ENCODE measurements at regions not wholly inside any gene's neighbourhood (a gene's known extent, or its start where the extent isn't known, plus 50 kb on each side); places are given as distances from the start of the nearest gene placed in this dataset.

DNA sequence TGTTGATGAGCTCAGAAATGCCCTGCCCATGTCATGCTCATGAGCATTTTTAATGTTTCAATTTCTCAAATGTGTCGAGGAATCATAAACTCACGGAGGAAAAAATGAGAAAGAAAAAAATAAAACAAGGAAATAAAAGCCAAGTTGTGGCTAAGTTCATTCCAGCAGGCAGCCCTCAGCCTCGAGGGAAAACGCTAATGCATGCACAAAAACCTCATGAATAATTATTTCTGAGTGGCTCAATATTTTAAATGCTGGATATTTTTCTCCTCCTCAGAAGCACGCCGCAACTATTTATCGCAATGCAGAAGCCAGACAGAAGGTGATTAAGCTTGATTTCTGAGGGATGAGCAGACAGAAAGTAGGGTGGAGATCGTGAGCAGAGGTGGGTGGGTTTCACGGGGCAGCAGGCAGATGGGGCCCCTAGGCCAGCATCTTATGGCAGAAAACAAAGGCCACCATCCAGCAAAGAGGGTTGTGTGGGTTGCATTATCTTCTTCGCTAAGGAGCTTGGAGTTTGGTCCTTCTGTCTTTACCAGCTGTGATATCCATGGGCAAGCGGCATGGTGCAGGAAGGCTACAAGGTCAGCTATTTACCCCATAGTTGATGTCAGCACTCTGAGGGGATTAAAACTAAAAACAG lies 151.5 kb upstream of the LRFN2 start:
- Histone ChIP-seq H3K36me3 (no peaks in the 10 kb centered on the region), H3K4me3 (no peak overlapping the region), H3K27ac (no peak overlapping the region), H3K9me3 (replicated peaks) (no peaks in the 10 kb centered on the region), H3K27me3 (replicated peaks) (peaks cover 8% of the 10 kb centered on the region; the same call in 1 of the 2 replicates), H3K4me1 (replicated peaks) (no peaks in the 10 kb centered on the region)
- no peak for DNase-seq (ENCODE audit: low read depth in 1 of 2, low spot score in 2 of 2)

- no peak for DNase-seq (ENCODE audit: low read depth in 1 of 2, low spot score in 2 of 2)
- H3K4me3 ChIP-seq, result no peak overlapping the region
Measured at GRCh38 chr6:40735521-40735920, 148.4 kb upstream of the LRFN2 start.

DNA sequence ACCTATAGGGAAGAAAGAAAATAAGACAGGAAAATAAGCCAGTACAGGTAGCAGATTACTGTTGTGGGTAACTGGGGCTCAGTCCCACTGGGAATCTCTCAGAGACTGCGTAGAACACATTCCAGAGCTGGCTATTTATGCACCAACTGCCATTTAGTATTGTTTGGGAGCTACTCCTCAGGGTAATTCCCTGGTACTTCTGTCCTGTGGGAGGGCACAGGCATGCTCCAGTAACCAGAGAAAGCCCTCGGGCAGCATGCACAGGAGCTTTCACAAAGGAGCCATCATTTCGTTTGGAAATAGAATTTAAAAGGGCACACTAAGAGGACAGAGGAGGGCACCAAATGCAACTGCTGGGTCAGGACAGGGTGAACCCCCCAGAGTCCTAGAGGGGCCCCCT lies 148.0 kb upstream of the LRFN2 start:
- peaks cover 15% of the 10 kb centered on the region; the same call in 1 of the 2 replicates for H3K27me3 ChIP-seq (replicated peaks)
- no peak overlapping the region for H3K4me3 ChIP-seq
- H3K36me3 ChIP-seq, result no peaks in the 10 kb centered on the region
- H3K9me3 ChIP-seq (replicated peaks), result no peaks in the 10 kb centered on the region
- DNase-seq (ENCODE audit: low read depth in 1 of 2, low spot score in 2 of 2), result no peak
- no peak overlapping the region for H3K27ac ChIP-seq
- H3K4me1 ChIP-seq (replicated peaks), result no peaks in the 10 kb centered on the region

More at GRCh38 chr6:40735521-40735920, 148.4 kb upstream of the LRFN2 start:
- Histone ChIP-seq H3K27ac (no peak overlapping the region), H3K4me1 (replicated peaks) (no peaks in the 10 kb centered on the region), H3K36me3 (no peaks in the 10 kb centered on the region), H3K27me3 (replicated peaks) (peaks cover 15% of the 10 kb centered on the region; the same call in 1 of the 2 replicates), H3K9me3 (replicated peaks) (no peaks in the 10 kb centered on the region)

DNA sequence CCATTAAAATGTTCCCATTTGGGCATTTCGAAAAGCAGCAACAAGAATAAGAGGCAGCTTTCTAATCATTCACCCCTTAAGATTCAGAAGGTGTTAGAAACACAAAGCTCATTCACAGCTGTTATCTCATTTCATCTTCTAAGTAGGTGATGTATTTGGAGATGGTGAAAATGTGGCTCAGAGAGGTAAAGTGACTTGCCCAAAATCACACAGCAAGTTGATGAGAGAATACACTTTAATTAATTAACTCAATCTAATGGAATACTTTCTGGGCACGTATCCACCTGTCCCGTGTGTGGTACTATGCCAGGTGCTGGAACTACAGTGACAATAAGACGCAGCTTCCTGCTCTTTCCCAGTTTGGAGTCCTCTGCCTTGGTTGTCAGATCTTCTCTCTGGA lies 147.4 kb upstream of the LRFN2 start:
- H3K4me3 ChIP-seq, result no peak overlapping the region
- H3K36me3 ChIP-seq, result no peaks in the 10 kb centered on the region
- peaks cover 15% of the 10 kb centered on the region; the same call in 1 of the 2 replicates for H3K27me3 ChIP-seq (replicated peaks)
- DNase-seq (ENCODE audit: low read depth in 1 of 2, low spot score in 2 of 2), result no peak
- H3K4me1 ChIP-seq (replicated peaks), result no peaks in the 10 kb centered on the region
- no peak overlapping the region for H3K27ac ChIP-seq
- H3K9me3 ChIP-seq (replicated peaks), result no peaks in the 10 kb centered on the region

DNA sequence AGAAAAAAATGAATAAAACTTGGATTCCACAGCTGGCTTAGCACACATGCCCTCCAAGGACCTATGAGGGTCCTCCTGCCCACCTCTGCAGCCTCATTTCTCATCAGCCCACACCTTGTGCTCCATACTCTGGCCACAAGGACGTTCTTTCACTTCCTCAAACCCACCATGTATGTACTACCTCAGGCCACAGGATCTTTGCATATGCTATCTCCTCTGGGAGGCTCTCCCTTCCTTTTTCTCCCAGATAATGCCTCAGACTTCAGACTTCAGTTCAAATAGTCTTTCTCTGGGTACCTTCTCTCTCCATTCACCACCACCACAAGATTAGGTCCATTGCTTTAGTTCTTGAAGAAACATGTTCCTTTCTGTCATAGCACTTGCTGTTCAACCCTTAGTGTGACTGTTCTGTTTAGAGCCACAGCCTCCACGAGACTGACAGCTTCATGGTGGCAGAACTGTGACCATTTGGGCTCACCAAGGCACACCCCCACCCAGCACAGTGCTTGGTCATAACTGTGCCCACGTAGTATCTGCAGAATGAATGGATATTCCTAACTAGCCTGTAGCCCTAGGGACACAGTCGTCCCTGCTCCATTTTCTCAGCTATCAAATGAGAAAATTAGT lies 146.7 kb upstream of the LRFN2 start:
- H3K4me3 ChIP-seq, result no peak overlapping the region
- no peaks in the 10 kb centered on the region for H3K36me3 ChIP-seq
- no peak for DNase-seq (ENCODE audit: low read depth in 1 of 2, low spot score in 2 of 2)
- no peak overlapping the region for H3K27ac ChIP-seq
- H3K4me1 ChIP-seq (replicated peaks), result no peaks in the 10 kb centered on the region
- no peaks in the 10 kb centered on the region for H3K9me3 ChIP-seq (replicated peaks)
- peaks cover 15% of the 10 kb centered on the region; the same call in 1 of the 2 replicates for H3K27me3 ChIP-seq (replicated peaks)

DNA sequence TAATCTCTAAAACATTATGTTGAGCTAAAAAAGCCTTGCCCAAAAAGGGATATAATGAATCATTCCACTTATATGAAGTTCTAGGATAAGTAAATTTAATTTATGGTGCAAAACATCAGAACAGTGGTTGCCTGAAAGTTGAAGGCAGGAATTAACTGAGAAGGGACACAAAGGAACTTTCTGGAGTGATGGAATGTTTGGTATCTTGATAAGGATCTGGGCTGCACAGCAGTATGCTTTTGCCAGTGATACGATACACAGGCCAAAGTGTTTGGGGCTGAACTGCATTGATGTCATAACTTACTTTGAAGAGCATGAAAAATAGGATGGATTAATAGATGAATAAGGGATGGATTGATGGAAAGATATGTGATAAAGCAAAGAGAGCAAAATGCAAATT lies 146.1 kb upstream of the LRFN2 start:
- H3K4me3 ChIP-seq, result no peak overlapping the region
- H3K36me3 ChIP-seq, result no peaks in the 10 kb centered on the region
- H3K27ac ChIP-seq, result no peak overlapping the region
- no peaks in the 10 kb centered on the region for H3K4me1 ChIP-seq (replicated peaks)
- peaks cover 15% of the 10 kb centered on the region; the same call in 1 of the 2 replicates for H3K27me3 ChIP-seq (replicated peaks)
- H3K9me3 ChIP-seq (replicated peaks), result no peaks in the 10 kb centered on the region
- DNase-seq (ENCODE audit: low read depth in 1 of 2, low spot score in 2 of 2), result no peak

- no peak for DNase-seq (ENCODE audit: low read depth in 1 of 2, low spot score in 2 of 2)
- no peaks in the 10 kb centered on the region for H3K4me1 ChIP-seq (replicated peaks)
- H3K27ac ChIP-seq, result no peak overlapping the region
- H3K9me3 ChIP-seq (replicated peaks), result no peaks in the 10 kb centered on the region
- peaks cover 15% of the 10 kb centered on the region; the same call in 1 of the 2 replicates for H3K27me3 ChIP-seq (replicated peaks)
- H3K4me3 ChIP-seq, result no peak overlapping the region
- no peaks in the 10 kb centered on the region for H3K36me3 ChIP-seq
Measured at GRCh38 chr6:40732878-40733277, 145.7 kb upstream of the LRFN2 start.

DNA sequence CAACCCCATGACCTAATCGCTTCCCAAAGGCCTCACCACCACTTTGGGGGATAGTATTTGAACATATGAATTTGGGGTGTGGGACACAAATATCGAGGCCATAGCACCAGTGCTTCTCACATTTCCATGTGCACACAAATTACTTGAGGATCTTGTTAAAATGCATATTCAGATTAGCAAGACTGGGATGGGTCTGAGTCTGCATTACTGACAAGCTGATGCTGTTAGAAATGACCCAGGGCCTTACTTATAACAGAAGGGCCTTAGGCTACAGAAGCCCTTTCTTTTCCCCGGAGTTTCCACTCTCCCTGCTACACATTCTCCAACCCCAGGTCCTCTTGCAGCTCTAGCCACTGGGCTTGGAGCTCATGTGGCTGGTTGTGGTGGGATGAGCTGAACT lies 141.5 kb upstream of the LRFN2 start:
- H3K27ac ChIP-seq, result no peak overlapping the region
- DNase-seq (ENCODE audit: low read depth in 1 of 2, low spot score in 2 of 2), result no peak
- no peaks in the 10 kb centered on the region for H3K9me3 ChIP-seq (replicated peaks)
- peaks cover 7% of the 10 kb centered on the region; the same call in 1 of the 2 replicates for H3K27me3 ChIP-seq (replicated peaks)
- no peak overlapping the region for H3K4me3 ChIP-seq
- no peaks in the 10 kb centered on the region for H3K4me1 ChIP-seq (replicated peaks)
- H3K36me3 ChIP-seq, result no peaks in the 10 kb centered on the region

DNA sequence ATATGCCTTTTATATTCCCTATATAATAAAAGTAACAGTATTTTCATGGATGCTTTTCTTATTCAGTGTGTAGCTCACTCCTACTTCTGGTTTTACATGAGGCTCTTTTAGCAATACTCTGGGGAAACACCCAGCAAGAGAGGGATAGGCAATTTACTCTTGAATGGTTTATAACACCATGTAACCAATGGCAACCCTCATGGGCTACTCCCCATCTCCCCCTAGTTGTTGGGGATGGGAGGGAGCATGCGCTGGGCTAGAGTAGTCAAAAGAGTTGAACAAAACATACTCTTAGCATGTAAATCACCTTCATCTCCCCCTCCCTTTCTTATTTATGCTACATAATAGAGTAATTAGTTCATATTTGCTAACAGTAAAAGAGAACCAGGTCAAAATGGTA lies 140.1 kb upstream of the LRFN2 start:
- no peaks in the 10 kb centered on the region for H3K9me3 ChIP-seq (replicated peaks)
- H3K4me1 ChIP-seq (replicated peaks), result no peaks in the 10 kb centered on the region
- H3K27me3 ChIP-seq (replicated peaks), result peaks cover 7% of the 10 kb centered on the region; the same call in 1 of the 2 replicates
- no peaks in the 10 kb centered on the region for H3K36me3 ChIP-seq
- no peak overlapping the region for H3K27ac ChIP-seq
- H3K4me3 ChIP-seq, result no peak overlapping the region
- DNase-seq (ENCODE audit: low read depth in 1 of 2, low spot score in 2 of 2), result no peak

GRCh38 chr6:40726853-40727252 lies 139.7 kb upstream of the LRFN2 start:
- no peaks in the 10 kb centered on the region for H3K36me3 ChIP-seq
- H3K27ac ChIP-seq, result no peak overlapping the region
- peaks cover 4% of the 10 kb centered on the region; the same call in 1 of the 2 replicates for H3K27me3 ChIP-seq (replicated peaks)
- no peaks in the 10 kb centered on the region for H3K9me3 ChIP-seq (replicated peaks)
- DNase-seq (ENCODE audit: low read depth in 1 of 2, low spot score in 2 of 2), result no peak
- H3K4me3 ChIP-seq, result no peak overlapping the region
- no peaks in the 10 kb centered on the region for H3K4me1 ChIP-seq (replicated peaks)

DNA sequence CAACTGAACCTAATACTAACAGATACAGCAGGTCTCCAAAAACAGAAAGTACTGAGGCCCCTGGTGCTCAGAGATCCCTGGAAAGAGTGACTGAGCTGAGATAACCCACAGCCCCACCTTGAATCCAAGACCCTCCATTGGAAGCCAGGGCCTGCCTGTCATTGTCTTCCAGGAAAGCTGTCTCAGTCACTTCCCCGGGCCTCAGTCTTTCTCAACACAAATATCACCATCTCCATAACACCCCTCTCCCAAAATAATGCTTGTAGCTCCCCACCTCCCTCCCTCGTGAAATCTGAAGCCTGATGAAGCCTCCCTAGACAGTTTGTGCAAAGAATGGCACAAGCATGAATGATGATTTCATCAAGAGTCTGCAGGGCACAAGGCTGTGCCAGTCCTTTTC lies 138.2 kb upstream of the LRFN2 start:
- DNase-seq (ENCODE audit: low read depth in 1 of 2, low spot score in 2 of 2), result no peak
- Histone ChIP-seq H3K4me1 (replicated peaks) (no peaks in the 10 kb centered on the region), H3K27me3 (replicated peaks) (no peaks in the 10 kb centered on the region), H3K36me3 (no peaks in the 10 kb centered on the region), H3K4me3 (no peak overlapping the region), H3K9me3 (replicated peaks) (no peaks in the 10 kb centered on the region), H3K27ac (no peak overlapping the region)

- no peaks in the 10 kb centered on the region for H3K27me3 ChIP-seq (replicated peaks)
- H3K4me3 ChIP-seq, result no peak overlapping the region
- no peaks in the 10 kb centered on the region for H3K9me3 ChIP-seq (replicated peaks)
- no peak for DNase-seq (ENCODE audit: low read depth in 1 of 2, low spot score in 2 of 2)
- no peak overlapping the region for H3K27ac ChIP-seq
- 0 out of 2 replicates have a peak, but pooled peaks cover 1% of the 10 kb centered on the region for H3K4me1 ChIP-seq (replicated peaks)
- H3K36me3 ChIP-seq, result no peaks in the 10 kb centered on the region
Measured at GRCh38 chr6:40724886-40725285, 137.7 kb upstream of the LRFN2 start.

GRCh38 chr6:40723967-40724366 lies 136.8 kb upstream of the LRFN2 start:
- Histone ChIP-seq H3K4me1 (replicated peaks) (0 out of 2 replicates have a peak, but pooled peaks cover 4% of the 10 kb centered on the region), H3K9me3 (replicated peaks) (no peaks in the 10 kb centered on the region), H3K36me3 (no peaks in the 10 kb centered on the region), H3K4me3 (no peak overlapping the region), H3K27ac (no peak overlapping the region), H3K27me3 (replicated peaks) (no peaks in the 10 kb centered on the region)
- no peak for DNase-seq (ENCODE audit: low read depth in 1 of 2, low spot score in 2 of 2)

GRCh38 chr6:40722553-40723258 lies 135.5 kb upstream of the LRFN2 start:
- Histone ChIP-seq H3K36me3 (no peaks in the 10 kb centered on the region), H3K4me1 (replicated peaks) (0 out of 2 replicates have a peak, but pooled peaks cover 4% of the 10 kb centered on the region), H3K27ac (no peak overlapping the region), H3K4me3 (no peak overlapping the region), H3K27me3 (replicated peaks) (no peaks in the 10 kb centered on the region), H3K9me3 (replicated peaks) (no peaks in the 10 kb centered on the region)
- DNase-seq (ENCODE audit: low read depth in 1 of 2, low spot score in 2 of 2), result no peak

All from SJSA1 (cell line).